GM19238 (cell line): ENCODE measurements at regions not wholly inside any gene's neighbourhood (a gene's known extent, or its start where the extent isn't known, plus 50 kb on each side); places are given as distances from the start of the nearest gene placed in this dataset.

Experiments
- DNase-seq: peaks from one replicate; pipeline ENCODE4 v3.0.0; 2011; ENCODE audit warnings: low spot score; ENCODE audit not compliant: insufficient read length

DNA sequence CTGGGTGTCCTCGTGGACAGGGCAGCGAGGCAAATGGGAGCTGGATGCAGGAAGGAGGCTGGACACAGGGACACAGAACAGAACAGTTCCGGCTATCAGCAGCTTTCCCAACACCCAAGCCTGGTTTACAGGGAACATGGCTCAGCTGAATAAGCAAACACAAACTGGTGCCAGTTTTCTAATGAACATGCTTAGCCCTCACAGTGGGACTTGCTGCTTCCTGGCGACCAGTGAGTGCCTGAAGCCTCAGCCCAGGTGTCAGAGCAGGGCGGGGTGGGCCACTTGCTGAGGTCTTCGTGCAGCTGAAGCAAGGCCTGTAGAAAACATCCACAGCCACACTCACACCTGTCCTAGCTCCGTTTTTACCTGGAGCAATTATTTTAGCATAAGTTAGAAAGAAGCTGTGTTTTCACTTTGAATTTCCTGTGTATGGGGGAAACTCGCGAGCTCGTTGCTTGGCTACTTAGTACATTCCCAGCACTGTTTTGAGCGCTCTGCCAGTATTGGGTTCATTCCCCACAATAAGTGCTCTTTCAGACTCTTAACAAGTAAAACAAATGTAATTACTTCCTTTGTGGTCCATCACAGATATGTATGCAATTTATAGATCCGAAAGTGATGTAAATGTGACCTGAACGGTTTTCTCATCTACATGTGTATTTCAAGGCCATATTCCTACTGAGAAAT lies 261.2 kb upstream of the SHH start:
- no peak for DNase-seq

DNA sequence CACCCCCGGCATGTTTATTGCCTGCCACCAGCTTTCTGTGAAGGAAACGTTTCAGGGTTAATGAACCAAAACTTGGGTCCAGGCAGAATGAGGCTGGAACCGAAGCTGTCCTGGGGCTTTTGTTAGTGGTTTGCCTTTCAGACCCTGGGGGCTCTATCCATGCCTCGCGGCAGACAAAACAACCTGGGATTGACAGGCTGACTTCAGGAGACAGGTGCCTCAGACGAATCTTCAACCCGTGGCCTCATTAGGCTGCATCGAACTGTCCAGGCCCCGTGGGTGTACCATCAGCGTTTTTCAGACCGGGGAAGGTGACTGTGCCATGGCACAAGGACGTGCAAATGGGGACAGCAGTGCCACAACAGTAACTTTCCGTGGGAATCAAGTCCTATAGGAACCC lies 259.3 kb upstream of the SHH start:
- no peak for DNase-seq

DNA sequence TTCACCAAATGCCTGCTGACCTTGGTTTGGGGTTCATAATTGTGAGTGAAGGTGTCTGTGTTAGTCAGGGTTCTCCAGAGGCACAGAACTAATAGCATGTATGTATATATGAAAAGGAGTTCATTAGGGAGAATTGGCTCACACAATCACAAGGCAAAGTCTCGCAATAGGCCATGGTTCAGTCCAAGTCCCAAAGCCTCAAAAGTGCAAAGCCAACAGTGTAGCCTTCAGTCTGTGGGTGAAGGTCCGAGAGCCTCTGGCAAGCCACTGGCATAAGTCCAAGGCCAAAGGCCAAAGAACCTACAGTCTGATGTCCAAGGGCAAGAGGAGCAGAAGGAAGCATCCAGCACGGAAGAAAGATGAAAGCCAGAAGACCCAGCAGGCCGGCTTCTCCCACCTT lies 257.6 kb upstream of the SHH start:
- no peak for DNase-seq

DNA sequence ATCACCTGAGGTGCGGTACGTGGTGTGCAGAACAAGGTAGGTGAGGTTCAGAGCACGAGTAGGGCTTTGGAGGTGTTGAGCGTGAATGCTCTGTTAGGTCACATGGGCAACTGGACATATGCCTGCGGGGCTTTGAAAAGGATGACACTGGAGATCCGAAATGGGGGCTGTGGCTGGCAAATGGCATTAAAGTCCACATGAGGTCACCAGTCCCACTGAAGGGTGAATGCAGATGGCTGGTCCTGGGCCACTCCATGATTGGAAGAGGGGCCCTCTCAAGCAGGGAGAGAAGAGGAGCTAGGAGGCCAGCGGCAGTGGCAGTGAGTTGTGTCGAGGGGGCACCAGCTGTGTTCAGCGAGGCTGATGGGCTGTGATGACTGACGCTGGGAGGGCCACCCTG lies 254.9 kb upstream of the SHH start:
- no peak for DNase-seq

DNA sequence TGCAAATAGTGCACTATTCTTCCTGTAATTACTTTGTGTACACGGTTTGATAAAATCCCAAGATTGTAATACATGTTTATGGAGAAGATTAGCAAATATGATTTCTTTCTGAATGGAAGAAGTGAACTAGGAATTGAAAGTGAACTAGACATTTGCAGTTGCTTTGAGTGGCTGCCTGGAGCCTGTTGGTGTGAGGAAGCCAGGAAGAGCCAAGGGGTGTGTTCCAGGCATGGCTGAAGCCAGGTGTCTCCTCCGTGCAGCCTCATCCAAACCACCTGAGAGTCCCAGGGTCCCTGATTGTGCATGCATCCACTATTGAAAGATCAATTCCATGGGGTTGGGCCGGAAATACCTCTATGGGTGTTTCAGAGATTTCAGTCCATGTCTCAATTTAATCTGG lies 253.1 kb upstream of the SHH start:
- DNase-seq: no peak

DNA sequence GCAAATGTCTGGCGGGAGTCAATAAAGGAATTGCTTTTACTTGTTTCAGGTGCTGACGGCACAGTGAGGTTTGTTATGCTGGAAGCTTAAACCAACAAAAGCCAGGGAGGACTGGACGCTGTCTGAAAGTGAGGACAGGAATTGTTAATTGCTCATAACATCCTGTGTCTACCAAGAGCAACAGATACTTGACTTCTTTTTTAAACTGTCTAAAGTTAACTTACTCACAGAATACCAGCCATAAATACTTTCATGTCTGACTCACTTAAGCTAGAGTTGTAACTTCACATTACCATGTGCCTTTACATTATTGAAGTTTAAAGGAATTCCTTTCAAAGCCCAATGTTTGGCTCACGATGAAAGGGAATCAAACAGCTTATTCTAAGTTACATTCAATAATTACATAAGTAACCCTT lies 252.7 kb upstream of the SHH start:
- DNase-seq: no peak

DNA sequence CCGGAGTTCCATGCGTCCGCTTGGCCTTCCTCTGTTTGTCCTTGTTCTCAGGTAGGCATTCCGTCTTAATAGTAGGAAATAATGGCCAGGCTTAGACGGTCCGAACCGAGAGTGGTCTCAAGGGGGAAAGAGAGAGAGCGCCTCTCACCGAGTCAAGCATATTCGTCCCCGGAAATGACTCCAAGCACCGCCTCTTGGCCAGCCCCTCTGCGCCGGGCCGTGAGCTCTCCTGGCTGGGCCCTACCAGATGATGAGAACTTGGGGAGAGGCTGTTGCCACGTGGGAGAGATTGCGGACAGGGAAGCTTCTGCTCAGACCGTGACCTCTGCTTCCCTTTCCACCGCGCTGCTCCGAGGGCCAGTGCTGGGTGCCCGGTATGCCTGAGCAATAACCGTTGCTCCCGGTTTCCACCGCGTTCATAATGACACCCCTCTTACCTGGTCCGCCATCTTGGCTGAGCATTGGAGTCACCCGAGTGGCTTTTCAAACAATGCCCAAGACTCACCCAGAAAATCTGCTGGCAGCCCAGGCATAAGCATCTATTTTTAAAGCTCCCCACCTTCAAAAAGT lies 251.1 kb upstream of the SHH start:
- no peak for DNase-seq

DNA sequence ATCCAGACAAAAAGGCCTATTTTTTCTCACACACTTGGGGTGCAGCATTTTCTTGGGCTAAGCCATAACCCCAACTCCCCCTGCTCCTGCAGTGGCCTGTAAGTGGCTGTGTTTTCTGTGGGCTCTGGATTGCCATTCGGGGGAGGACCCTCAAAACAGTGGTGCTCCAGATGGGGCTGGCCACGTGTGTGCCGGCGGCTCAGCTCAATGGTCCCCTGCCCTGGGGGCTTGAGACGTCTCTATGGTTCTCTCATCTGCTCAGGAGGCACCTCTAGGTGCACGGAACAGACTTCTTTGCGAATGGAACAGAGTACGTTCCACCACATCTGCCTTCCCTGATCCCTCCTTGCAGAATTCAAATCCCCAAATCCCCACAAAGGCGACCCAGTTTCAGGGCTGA lies 250.0 kb upstream of the SHH start:
- no peak for DNase-seq

DNA sequence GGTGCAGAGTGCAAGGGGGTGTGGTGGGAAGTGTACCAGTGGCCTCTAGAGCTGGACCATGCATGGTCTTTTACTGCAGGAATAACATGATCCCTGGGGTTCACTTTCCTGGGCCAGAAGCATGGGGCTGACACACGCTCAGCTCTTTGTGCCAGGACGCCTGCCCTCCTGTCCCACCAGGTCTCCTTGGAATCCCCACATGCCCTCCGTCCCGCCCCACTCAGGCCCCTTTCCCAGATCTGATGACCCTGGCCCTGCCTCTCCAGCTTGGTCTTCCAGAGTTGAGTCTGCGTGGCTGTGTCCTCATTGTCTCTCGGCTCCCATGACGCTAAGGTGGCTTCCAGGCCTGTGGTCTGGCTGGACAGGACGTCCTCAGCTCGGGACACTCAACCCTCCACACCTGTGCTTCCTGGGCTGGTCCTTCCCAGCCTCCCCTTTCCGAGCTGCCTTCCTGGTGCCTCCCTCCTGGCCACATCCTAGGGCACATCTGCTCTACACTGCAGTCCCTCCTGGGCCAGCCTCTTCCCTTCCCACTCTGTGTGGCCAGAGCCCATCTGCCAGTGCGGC lies 249.5 kb upstream of the SHH start:
- no peak for DNase-seq

DNA sequence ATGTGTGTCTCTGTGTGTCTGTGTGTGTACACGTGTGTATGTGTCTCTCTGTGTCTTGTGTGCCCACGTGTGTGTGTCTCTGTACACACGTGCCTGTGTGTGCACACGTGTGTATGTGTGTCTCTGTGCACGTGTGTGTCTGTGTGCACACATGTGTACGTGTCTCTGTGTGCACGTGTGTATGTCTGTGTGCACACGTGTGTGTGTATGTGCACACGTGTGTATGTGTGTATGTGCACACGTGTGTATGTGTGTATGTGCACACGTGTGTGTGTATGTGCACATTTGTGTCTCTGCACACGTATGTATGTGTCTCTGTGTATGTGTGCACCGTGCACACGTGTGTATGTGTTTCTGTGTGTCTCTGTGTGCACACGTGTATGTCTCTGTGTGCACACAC lies 248.7 kb upstream of the SHH start:
- DNase-seq: no peak

DNA sequence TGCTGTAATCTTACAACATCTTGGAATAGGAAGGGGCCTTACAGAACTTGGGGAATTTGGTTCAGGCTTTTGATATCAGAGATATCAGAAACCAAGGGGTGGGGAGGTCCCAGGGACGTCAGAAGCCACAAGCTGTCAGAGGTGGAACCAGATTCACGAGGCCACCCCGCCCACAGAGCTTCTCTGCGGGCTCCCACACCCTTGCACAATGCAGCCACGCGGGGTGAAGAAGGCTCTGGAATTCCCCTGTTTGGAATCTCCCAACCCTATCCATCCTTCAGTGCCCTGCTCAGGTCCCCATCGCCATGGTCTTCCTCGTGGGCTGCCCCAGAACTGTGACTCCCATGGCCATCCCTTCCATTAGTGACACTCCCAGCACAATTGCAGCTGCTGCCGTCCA lies 247.1 kb upstream of the SHH start:
- DNase-seq: no peak

DNA sequence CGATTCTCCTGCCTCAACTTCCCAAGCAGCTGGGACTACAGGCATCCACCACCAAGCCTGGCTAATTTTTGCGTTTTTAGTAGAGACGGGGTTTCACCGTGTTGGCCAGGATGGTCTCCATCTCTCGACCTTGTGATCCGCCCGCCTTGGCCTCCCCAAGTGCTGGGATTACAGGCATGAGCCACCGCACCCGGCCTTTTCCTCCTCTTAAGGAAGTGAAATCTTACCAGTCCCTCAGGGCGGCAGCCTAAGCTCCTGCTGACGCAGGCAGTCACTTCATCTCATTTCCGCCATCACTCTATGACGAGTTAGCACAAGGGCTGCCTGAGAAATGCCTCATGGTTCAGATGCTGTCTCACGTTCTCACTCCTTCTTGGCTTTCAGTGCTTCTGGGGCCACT lies 246.0 kb upstream of the SHH start:
- DNase-seq: no peak

DNA sequence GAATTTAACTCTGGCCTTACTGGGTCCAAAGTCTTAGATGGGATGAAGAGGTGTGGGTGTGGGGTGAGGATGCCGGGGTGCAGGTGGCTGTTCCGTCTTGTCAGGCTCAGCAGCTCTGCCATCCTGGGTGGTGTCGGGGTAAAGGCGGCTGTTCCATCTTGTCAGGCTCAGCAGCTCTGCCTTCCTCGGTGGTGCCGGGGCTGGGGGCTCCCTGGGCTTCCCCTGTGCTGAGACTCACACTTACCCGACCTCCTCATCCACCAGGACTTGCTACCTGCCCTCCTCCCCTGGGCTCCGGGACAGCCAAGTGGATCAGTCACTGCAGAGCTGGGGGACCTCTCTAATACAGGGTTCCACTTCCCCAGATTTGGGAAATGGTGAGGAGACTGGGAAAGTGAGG lies 244.3 kb upstream of the SHH start:
- no peak for DNase-seq

DNA sequence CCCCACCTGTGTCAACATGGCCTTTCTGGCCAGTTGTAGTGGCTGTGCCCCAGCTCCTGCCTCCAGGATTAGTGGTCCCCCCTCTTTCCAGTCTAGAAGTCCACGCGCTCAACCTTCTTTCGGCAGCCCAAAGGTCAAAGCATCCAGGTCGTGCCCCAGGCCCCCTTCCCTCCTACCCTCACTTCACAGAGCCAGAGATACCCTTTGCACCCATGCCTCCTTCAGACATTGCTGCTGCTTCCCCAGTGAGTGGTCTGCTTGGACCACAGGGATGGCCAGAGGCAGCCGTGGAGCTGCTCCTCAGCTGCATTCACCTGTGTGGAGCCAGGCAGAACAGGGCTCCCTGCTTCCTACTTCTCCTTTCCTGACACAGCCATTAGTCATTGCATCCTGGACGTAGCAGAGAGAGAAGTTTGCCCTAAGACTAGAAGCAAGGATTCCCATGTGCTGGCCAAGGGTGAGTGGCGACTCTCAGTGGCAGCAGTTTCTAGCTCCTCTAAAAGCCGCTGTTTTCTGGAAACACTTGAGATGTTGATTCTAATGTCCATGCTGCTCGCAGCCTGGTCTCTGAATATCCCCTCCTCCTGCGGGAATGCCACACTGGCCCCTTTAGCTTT lies 243.1 kb upstream of the SHH start:
- no peak for DNase-seq

DNA sequence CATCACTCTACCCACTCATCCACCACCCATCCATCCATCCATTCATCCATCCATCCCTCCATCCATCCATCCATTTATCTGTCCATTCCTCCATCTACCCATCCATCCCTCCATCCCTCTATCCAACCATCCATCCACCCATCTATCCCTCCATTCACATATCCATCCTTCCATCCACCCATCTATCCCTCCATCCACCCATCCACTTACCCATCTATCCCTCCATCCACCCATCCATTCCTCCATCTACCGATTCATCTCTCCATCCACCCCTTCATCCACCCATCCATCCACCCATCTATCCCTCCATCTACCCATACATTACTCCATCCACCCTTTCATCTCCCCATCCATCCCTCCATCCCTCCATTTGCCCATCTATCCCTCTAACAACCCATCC lies 239.6 kb upstream of the SHH start:
- DNase-seq: no peak

DNA sequence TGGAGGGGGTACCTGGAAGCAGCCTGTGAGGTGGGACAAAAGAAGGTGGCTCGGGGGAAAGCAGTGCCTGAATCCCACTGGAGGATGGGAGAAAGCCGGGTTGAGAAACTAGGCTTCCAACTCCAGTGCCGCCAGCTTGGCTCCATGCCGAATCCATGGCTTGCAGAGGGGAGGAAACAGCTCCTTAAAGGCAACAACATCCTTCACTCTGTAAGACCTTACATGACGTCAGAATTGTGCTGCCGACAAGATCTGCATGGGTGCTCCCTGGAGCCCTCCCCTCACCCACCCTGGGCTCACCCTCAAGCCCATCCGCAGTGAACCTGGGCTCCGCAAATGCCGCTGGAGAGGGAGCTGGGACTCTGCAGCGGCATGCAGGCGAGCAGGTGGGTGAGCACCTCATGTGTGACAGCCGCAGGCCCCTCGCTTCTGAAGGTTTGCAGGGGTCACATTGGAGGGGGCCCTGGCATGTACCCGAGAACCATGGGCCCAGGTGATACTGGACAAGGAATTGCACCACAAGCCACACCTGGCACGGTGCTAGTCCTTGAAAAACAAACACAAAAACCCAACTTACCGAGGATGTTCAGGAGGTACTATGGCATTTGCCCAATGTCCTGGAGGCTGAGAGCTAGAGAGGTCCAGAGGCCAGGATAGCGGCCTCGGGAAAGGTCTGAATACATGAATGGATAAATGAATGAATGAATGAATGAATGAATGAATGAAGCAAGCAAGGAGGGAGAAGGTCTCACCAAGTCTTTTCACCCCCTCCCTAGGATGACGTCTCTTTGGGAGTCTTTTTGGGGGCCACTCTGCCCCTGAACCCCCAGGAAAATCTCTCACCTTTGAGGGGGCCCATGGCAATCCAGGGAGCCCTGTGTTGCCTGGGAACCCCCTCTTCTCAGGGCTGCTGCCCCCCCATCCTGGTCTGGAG lies 238.6 kb upstream of the SHH start:
- no peak for DNase-seq

DNA sequence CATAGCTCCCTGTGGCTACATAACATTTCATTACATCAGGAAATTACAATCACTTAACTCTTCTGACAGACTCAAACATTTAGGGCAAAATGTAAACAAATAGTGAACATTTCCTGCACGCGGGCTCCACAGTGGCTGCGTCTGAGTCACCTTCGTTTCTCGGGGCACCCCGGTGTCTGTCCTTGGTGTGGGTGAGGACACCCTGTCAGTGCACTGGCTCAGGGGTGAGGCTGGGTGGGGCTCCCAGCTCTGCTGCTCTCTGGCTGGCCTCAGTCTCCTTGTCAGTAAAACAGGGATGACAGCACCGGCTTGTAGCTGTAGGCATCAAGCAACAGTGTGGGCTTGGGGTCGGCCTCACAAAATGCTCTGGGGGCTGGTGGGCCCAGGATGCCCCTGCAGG lies 237.1 kb upstream of the SHH start:
- no peak for DNase-seq

DNA sequence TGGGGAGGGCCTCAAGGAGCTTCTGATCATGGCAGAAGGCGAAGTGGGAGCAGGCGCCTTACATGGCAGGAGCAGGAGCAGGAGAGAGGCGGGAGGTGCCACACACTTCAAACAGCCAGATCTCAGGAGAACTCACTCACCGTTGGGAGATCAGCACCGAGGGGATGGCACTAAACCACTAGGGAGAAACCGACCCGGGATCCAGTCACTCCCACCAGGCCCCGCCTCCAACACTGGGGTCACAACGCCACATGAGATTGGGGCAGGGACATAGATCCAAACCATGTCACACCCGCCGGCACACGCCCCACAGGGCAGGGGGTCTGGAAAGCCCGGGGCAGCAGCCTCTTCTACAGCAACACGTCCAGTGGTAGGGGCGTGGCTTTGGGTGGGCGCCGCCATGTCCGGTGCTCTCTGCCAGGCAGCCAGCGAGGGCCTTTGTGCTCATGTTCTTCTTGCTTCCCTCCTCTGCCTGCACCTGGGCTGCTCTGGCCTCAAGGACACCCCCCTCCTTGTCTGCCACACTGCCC lies 233.8 kb upstream of the SHH start:
- DNase-seq: no peak

DNA sequence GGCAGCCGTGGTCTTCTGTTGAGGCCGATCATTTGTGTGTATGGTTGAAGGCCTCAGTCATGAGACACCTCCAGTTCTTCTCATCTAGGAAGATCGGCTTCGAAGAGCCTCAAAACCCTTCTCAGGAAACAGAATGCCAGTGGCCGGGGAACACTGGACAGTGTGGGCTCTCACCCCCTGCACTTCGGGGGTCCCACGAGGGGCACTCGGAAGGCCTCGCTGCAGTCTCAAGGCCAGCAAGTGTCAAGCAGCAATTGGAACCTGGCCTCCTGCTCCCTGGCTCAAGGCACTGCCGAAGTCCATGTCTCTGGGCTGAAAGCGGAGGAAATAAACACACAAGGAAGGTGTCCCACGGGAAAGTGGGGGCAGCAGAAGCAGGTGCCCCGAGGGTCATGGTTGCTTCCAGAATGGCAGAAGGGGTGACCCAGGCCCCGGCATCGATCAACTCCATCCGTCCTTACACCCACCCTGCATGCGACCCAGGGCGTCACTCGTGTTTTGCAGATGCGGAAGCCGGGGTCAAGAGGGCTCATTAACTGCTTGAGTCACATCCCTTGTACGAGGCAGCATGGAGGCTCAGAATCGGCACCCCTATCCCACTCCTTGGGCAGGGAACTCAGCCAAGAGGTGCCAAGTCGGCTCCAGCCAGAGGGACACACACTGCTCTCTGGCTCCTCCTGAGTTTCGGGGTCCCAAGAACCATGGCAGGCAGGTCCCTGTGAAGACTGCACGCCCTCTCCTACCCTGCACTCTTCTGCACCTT lies 231.3 kb upstream of the SHH start:
- no peak for DNase-seq

DNA sequence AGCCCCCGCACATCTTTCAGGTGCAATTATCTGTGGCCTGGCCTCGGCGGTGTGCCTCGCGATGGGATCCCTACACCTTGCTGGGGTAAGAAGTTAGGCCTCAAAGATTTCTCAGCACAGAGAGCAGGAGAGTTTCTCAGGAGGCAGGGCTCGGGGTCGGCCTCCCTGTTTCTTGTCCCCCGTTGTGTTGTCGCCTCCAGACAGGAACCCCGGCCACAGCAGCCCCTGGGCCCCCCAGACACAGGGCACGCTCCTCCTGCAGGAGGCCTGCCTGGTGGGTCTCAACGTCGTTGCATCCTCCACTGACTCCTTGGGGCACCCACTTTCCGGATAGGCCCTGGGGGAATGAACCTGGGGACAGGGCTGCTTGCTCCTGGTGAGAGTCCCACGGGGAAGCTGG lies 229.1 kb upstream of the SHH start:
- DNase-seq: no peak
